ENCODE measurements at regions not wholly inside any gene's neighbourhood (a gene's known extent, or its start where the extent isn't known, plus 50 kb on each side); places are given as distances from the start of the nearest gene placed in this dataset.

GRCh38 chr4:17347445-17347844 is 164.4 kb downstream of the QDPR start:
- Histone ChIP-seq H3K36me3 (ENCODE audit: control insufficient read depth, insufficient read depth, low read length) (no peaks in the 10 kb centered on the region), H3K4me1 (ENCODE audit: control insufficient read depth, insufficient read depth, low read length) (no peaks in the 10 kb centered on the region), H3K9me3 (ENCODE audit: control insufficient read depth, low read length) (no peaks in the 10 kb centered on the region), H3K4me3 (ENCODE audit: insufficient read depth, low read depth, low read length) (no peak overlapping the region), H3K27ac (ENCODE audit: insufficient read depth, low read depth, low read length, poor library complexity, severe bottlenecking) (no peak overlapping the region), H3K27me3 (ENCODE audit: control insufficient read depth, insufficient read depth, low read length, poor library complexity, severe bottlenecking) (no peaks in the 10 kb centered on the region)
- WGBS, 2 experiments = 77 to 80% methylated on average over 2 of the region's 2 CpGs

GRCh38 chr4:17339376-17339775 is 172.5 kb downstream of the QDPR start:
- H3K27ac ChIP-seq (ENCODE audit: insufficient read depth, low read depth, low read length, poor library complexity, severe bottlenecking) = no peak overlapping the region
- H3K27me3 ChIP-seq (ENCODE audit: control insufficient read depth, insufficient read depth, low read length, poor library complexity, severe bottlenecking) = no peaks in the 10 kb centered on the region
- no peaks in the 10 kb centered on the region for H3K4me1 ChIP-seq (ENCODE audit: control insufficient read depth, insufficient read depth, low read length)
- no peaks in the 10 kb centered on the region for H3K9me3 ChIP-seq (ENCODE audit: control insufficient read depth, low read length)
- no peaks in the 10 kb centered on the region for H3K36me3 ChIP-seq (ENCODE audit: control insufficient read depth, insufficient read depth, low read length)
- no peak overlapping the region for H3K4me3 ChIP-seq (ENCODE audit: insufficient read depth, low read depth, low read length)
- WGBS, 2 experiments = 94 to 96% methylated on average over 2 of the region's 2 CpGs

GRCh38 chr4:17336986-17337385 is 174.9 kb downstream of the QDPR start:
- WGBS, 2 experiments = 100% methylated on average over 1 of the region's 1 CpG; no CpG with 5 or more reads in 1 of the 2 experiments
- Histone ChIP-seq H3K4me1 (ENCODE audit: control insufficient read depth, insufficient read depth, low read length) (no peaks in the 10 kb centered on the region), H3K4me3 (ENCODE audit: insufficient read depth, low read depth, low read length) (no peak overlapping the region), H3K27ac (ENCODE audit: insufficient read depth, low read depth, low read length, poor library complexity, severe bottlenecking) (no peak overlapping the region), H3K27me3 (ENCODE audit: control insufficient read depth, insufficient read depth, low read length, poor library complexity, severe bottlenecking) (no peaks in the 10 kb centered on the region), H3K9me3 (ENCODE audit: control insufficient read depth, low read length) (no peaks in the 10 kb centered on the region), H3K36me3 (ENCODE audit: control insufficient read depth, insufficient read depth, low read length) (no peaks in the 10 kb centered on the region)

- Histone ChIP-seq H3K4me3 (ENCODE audit: insufficient read depth, low read depth, low read length) (no peak overlapping the region), H3K36me3 (ENCODE audit: control insufficient read depth, insufficient read depth, low read length) (no peaks in the 10 kb centered on the region), H3K9me3 (ENCODE audit: control insufficient read depth, low read length) (no peaks in the 10 kb centered on the region), H3K27me3 (ENCODE audit: control insufficient read depth, insufficient read depth, low read length, poor library complexity, severe bottlenecking) (no peaks in the 10 kb centered on the region), H3K4me1 (ENCODE audit: control insufficient read depth, insufficient read depth, low read length) (no peaks in the 10 kb centered on the region), H3K27ac (ENCODE audit: insufficient read depth, low read depth, low read length, poor library complexity, severe bottlenecking) (no peak overlapping the region)
- WGBS, 2 experiments = 86 to 87% methylated on average over 10 of the region's 10 CpGs
Observed at GRCh38 chr4:17336524-17336961, 175.3 kb downstream of the QDPR start.

- Histone ChIP-seq H3K4me1 (ENCODE audit: control insufficient read depth, insufficient read depth, low read length) (no peaks in the 10 kb centered on the region), H3K36me3 (ENCODE audit: control insufficient read depth, insufficient read depth, low read length) (no peaks in the 10 kb centered on the region), H3K9me3 (ENCODE audit: control insufficient read depth, low read length) (no peaks in the 10 kb centered on the region), H3K27ac (ENCODE audit: insufficient read depth, low read depth, low read length, poor library complexity, severe bottlenecking) (no peak overlapping the region), H3K4me3 (ENCODE audit: insufficient read depth, low read depth, low read length) (no peak overlapping the region), H3K27me3 (ENCODE audit: control insufficient read depth, insufficient read depth, low read length, poor library complexity, severe bottlenecking) (no peaks in the 10 kb centered on the region)
- 90% methylated on average over 1 of the region's 1 CpG; no CpG with 5 or more reads in 1 of the 2 experiments for WGBS, 2 experiments
Observed at GRCh38 chr4:17336069-17336468, 175.8 kb downstream of the QDPR start.

GRCh38 chr4:17335371-17335770 is 176.5 kb downstream of the QDPR start:
- 93% methylated on average over 3 of the region's 3 CpGs for WGBS, 2 experiments
- H3K4me1 ChIP-seq (ENCODE audit: control insufficient read depth, insufficient read depth, low read length) = no peaks in the 10 kb centered on the region
- no peaks in the 10 kb centered on the region for H3K36me3 ChIP-seq (ENCODE audit: control insufficient read depth, insufficient read depth, low read length)
- H3K27ac ChIP-seq (ENCODE audit: insufficient read depth, low read depth, low read length, poor library complexity, severe bottlenecking) = no peak overlapping the region
- no peaks in the 10 kb centered on the region for H3K9me3 ChIP-seq (ENCODE audit: control insufficient read depth, low read length)
- H3K27me3 ChIP-seq (ENCODE audit: control insufficient read depth, insufficient read depth, low read length, poor library complexity, severe bottlenecking) = no peaks in the 10 kb centered on the region
- H3K4me3 ChIP-seq (ENCODE audit: insufficient read depth, low read depth, low read length) = no peak overlapping the region

GRCh38 chr4:17332478-17332877 is 179.4 kb downstream of the QDPR start:
- no peaks in the 10 kb centered on the region for H3K27me3 ChIP-seq (ENCODE audit: control insufficient read depth, insufficient read depth, low read length, poor library complexity, severe bottlenecking)
- H3K4me3 ChIP-seq (ENCODE audit: insufficient read depth, low read depth, low read length) = no peak overlapping the region
- H3K9me3 ChIP-seq (ENCODE audit: control insufficient read depth, low read length) = no peaks in the 10 kb centered on the region
- H3K36me3 ChIP-seq (ENCODE audit: control insufficient read depth, insufficient read depth, low read length) = no peaks in the 10 kb centered on the region
- no peaks in the 10 kb centered on the region for H3K4me1 ChIP-seq (ENCODE audit: control insufficient read depth, insufficient read depth, low read length)
- no peak overlapping the region for H3K27ac ChIP-seq (ENCODE audit: insufficient read depth, low read depth, low read length, poor library complexity, severe bottlenecking)
- 88 to 92% methylated on average over 4 to 5 of the region's 5 CpGs for WGBS, 2 experiments

- WGBS, 2 experiments = no CpG with 5 or more reads among the region's 1 CpG
- no peaks in the 10 kb centered on the region for H3K27me3 ChIP-seq (ENCODE audit: control insufficient read depth, insufficient read depth, low read length, poor library complexity, severe bottlenecking)
- no peak overlapping the region for H3K4me3 ChIP-seq (ENCODE audit: insufficient read depth, low read depth, low read length)
- no peaks in the 10 kb centered on the region for H3K9me3 ChIP-seq (ENCODE audit: control insufficient read depth, low read length)
- H3K4me1 ChIP-seq (ENCODE audit: control insufficient read depth, insufficient read depth, low read length) = no peaks in the 10 kb centered on the region
- H3K36me3 ChIP-seq (ENCODE audit: control insufficient read depth, insufficient read depth, low read length) = no peaks in the 10 kb centered on the region
- no peak overlapping the region for H3K27ac ChIP-seq (ENCODE audit: insufficient read depth, low read depth, low read length, poor library complexity, severe bottlenecking)
Observed at GRCh38 chr4:17329046-17329445, 182.8 kb downstream of the QDPR start.

- H3K4me1 ChIP-seq (ENCODE audit: control insufficient read depth, insufficient read depth, low read length) = no peaks in the 10 kb centered on the region
- H3K4me3 ChIP-seq (ENCODE audit: insufficient read depth, low read depth, low read length) = no peak overlapping the region
- H3K9me3 ChIP-seq (ENCODE audit: control insufficient read depth, low read length) = no peaks in the 10 kb centered on the region
- WGBS, 2 experiments = 85 to 86% methylated on average over 5 of the region's 5 CpGs
- no peaks in the 10 kb centered on the region for H3K36me3 ChIP-seq (ENCODE audit: control insufficient read depth, insufficient read depth, low read length)
- no peaks in the 10 kb centered on the region for H3K27me3 ChIP-seq (ENCODE audit: control insufficient read depth, insufficient read depth, low read length, poor library complexity, severe bottlenecking)
- no peak overlapping the region for H3K27ac ChIP-seq (ENCODE audit: insufficient read depth, low read depth, low read length, poor library complexity, severe bottlenecking)
Observed at GRCh38 chr4:17328141-17328815, 183.6 kb downstream of the QDPR start.

- H3K9me3 ChIP-seq (ENCODE audit: control insufficient read depth, low read length) = no peaks in the 10 kb centered on the region
- no peaks in the 10 kb centered on the region for H3K36me3 ChIP-seq (ENCODE audit: control insufficient read depth, insufficient read depth, low read length)
- no peak overlapping the region for H3K27ac ChIP-seq (ENCODE audit: insufficient read depth, low read depth, low read length, poor library complexity, severe bottlenecking)
- H3K4me1 ChIP-seq (ENCODE audit: control insufficient read depth, insufficient read depth, low read length) = no peaks in the 10 kb centered on the region
- no peak overlapping the region for H3K4me3 ChIP-seq (ENCODE audit: insufficient read depth, low read depth, low read length)
- 92 to 97% methylated on average over 4 to 6 of the region's 6 CpGs for WGBS, 2 experiments
- H3K27me3 ChIP-seq (ENCODE audit: control insufficient read depth, insufficient read depth, low read length, poor library complexity, severe bottlenecking) = no peaks in the 10 kb centered on the region
Observed at GRCh38 chr4:17327591-17327990, 184.3 kb downstream of the QDPR start.

Data from ectodermal cell (in vitro differentiated cells).